HT1080 (cell line): ENCODE measurements at regions not wholly inside any gene's neighbourhood (a gene's known extent, or its start where the extent isn't known, plus 50 kb on each side); places are given as distances from the start of the nearest gene placed in this dataset.
"Not testable (repeated sequence)": the region's sequence is repeated elsewhere in the genome, so short reads cannot be mapped to it uniquely, and the experiment has no call there.

Source experiments
- DNase-seq: peaks from one replicate; pipeline ENCODE4 v3.0.0-alpha.2; 2015; ENCODE audit warnings: low read depth

DNA sequence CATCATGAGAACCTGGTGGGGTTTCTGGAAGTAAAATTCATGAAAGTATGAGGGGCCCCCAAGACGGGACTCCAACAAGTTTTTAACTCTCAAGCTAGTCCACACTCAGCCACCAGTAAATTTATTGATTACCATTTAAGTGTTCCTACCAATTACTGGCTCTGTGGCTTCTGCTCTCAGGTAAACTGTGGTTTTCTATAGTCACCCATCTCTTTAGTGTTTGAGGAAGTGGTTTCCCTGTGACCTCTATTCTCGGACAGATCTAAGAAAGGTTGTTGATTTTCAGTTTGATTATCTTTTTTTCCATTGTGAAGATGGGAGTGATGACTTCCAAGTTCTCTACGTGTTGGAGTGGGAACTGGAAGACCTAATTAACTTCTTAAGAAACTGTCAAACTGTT is 869.6 kb downstream of the CDY1 start:
- DNase-seq, result not testable (repeated sequence)

DNA sequence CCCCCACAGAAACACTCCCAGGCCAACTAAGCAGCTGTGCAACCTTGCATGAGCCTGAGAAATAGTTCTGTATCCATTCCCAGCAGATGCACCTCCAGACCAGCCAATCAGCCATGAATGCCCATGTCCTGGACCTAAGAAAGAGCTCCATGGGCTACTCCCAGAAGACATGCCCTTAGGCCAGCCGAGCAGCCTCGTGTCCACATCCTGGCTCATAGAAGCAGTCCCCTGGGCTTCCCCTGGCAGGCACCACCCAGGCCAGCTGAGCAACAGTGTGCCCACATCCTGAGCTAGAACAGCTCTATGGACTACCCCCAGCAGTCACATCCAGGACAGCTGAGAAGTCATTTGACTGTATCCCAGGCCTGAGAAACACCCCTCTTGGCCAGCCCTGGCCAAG is 899.5 kb downstream of the CDY1 start:
- not testable (repeated sequence) for DNase-seq

DNA sequence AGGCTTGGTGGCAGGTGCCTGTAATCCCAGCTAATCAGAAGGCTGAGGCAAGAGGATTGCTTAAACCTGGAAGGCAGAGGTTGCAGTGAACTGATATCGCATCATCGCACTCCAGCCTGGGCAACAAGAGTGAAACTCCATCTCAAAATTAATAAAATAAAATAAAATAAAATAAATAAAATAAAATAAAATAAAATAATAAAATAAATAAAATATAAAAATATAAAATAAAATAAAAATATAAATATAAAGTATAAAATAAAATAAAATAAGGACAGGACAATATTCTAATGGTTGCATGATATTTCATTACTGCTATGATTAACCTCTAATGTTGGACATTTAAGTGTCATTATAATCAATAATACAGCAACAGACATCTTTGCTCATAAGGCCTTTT is 933.1 kb downstream of the CDY1 start:
- no peak for DNase-seq

DNA sequence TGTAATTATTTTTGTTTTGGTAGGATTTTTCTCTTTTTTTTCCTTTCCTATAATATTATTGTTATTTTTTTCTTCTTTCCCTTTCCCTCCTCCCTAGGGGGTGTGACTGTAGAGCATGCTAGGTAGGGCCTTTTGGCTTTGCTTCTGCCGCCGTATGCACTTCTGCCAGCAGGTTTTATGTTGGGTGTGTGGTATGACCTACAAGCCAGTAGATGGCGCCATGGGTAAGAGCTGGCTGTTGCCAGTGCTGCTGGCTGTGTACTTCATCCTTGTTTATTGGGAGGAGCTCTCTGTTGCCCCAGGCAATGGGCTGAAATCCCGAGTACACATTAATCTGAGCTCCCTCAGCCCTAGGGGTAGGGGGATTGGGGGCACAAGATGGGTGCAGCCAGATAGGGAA is 941.1 kb downstream of the CDY1 start:
- DNase-seq, result peak; percentile 17
